ENCODE measurements at regions not wholly inside any gene's neighbourhood (a gene's known extent, or its start where the extent isn't known, plus 50 kb on each side); places are given as distances from the start of the nearest gene placed in this dataset.
"Not testable (repeated sequence)": the region's sequence is repeated elsewhere in the genome, so short reads cannot be mapped to it uniquely, and the experiment has no call there.

DNA sequence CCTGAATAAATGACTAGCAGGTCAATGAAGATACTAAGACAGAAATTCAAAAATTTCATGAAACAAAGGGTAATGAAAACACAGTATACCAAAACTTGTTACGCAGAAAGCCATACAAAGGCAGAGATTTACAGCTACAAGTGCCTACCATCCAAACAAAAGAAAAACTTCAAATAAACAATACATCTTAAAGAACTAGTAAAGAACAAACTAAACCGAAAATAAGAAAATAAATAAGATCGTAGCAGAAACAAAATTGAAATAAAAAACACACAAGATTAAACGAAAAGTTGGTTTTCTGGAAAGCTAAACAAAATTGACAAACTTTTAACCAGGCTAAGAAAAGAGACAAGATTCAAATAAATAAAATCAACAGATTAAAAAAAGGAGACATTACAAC lies 51.5 kb downstream of the VPREB1 start:
- DNase-seq = not testable (repeated sequence)

- DNase-seq = peak; percentile 13 to 50 (median 18)
Measured at GRCh38 chr22:22297159-22297793, 52.7 kb downstream of the VPREB1 start.

DNA sequence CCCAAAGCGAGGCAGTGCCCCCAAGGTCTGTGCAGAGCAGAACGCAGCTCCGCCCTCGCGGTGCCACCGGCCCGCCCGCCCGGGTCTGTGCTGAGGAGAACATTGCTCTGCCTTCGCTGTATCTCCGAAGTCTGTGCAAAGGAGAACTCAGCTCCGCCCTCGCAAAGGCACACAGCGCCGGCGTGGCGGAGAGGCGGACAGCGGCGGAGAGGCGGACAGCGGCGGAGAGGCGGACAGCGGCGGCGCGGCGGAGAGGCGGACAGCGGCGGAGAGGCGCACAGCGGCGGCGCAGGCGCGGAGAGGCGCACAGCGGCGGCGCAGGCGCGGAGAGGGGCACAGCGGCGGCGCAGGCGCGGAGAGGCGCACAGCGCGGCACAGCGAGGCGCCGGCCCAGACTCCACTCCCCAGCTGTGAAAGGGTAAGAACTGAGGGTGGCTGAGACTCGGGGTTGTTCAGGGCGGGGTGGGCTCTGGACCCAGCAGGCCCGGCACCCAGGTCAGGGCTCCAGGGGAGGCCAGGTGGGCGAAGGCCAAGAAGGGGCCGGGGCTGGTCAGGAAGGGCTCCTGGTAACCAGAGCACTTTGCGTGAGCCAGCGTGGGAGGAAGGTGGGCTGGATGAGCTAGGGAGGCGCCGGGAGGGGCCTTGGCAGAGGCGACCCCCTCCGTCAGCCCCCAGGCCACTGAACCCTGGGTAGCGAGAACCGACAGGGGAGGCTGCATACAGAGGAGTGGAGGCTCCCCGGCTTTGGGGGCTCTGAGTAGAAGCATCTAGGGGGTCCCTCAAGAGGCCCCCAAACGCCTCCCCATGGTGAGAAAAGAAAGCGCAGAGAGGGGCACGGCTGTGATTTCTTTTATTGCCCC lies 53.4 kb downstream of the VPREB1 start:
- peak; percentile 89 to 94 (median 94) for DNase-seq

GRCh38 chr22:22298654-22299009 lies 54.0 kb downstream of the VPREB1 start:
- not testable (repeated sequence) for DNase-seq

- DNase-seq = not testable (repeated sequence)
Measured at GRCh38 chr22:22300511-22300910, 55.9 kb downstream of the VPREB1 start.

DNA sequence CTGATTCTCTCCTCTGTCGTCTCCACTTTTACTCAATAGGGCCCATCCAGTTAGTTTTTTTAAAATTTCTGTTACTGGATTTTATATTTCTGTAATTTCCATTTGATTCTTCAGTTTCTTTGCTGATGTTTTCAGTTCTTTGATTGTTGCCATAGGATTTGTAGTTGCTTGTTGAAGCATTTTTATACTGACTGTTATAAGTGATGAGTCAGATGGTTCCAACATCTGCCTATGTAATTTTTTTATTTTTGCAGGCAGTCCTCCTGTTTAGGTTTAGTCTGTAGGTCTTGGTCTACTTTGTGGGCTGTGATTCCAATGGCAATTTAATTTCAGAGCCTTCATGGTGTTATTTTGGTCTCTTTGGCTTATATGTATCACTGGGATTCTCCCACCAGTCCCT lies 56.4 kb downstream of the VPREB1 start:
- DNase-seq = not testable (repeated sequence)

DNA sequence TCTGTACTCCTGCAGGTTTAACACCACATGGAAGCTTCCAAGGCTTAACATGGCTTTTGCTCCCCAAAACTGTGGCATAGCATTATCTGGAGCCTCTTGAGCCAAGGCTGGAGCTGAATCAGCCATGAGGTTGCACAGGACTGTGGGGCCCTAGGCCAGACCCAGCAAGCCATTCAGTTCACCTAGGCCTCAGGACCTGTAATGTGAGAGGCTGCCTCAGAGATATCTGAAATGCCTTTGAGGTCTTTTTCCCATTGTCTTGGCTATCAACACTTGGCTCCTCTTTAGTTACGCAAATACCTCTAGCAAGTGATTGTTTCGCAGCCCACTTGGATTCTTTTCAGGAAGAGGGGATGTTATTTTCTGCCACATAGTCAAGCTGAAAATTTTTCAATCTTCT lies 72.0 kb downstream of the VPREB1 start:
- no peak for DNase-seq

- no peak for DNase-seq
Measured at GRCh38 chr22:22318723-22319465, 74.3 kb downstream of the VPREB1 start.

DNA sequence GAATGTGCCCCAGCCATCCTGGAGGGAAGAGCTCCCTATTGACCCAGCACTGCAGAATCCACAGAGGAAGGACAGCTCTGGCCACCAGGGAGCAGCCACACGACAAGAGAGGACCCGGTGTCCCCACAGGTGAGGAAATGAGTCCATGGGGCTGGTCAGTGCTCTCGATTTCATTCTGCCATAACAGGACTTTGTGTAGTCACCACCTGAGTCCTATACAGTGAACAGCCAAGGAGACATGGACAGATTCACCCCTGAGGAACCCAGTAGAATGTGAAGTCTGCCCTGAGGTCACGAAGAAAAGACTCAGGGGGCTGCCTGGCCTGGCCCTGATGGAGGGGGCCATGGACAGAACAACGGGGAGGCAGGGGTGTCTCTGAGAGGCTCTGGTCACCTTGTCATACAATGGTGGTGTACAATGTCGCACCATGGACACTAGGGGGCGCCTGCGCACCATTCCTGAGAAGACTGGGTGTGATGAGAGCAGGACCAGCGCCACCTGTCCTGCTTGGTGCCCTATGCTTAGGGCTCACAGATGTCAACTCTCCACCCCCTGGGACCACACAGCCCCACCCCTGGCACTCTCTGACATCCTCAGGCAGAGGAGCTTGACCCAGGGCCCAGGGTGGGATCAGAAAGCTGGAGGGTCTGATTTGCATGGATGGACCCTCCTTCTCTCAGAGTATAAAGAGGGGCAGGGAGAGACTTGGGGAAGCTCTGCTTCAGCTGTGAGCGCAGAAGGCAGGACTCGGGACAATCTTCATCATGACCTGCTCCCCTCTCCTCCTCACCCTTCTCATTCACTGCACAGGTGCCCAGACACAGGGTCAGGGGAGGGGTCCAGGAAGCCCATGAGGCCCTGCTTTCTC lies 77.4 kb downstream of the VPREB1 start:
- peak; percentile 71 to 87 (median 83) for DNase-seq

- DNase-seq = peak in 1 of 3 donors; percentile 1
Measured at GRCh38 chr22:22322792-22323191, 78.2 kb downstream of the VPREB1 start.

DNA sequence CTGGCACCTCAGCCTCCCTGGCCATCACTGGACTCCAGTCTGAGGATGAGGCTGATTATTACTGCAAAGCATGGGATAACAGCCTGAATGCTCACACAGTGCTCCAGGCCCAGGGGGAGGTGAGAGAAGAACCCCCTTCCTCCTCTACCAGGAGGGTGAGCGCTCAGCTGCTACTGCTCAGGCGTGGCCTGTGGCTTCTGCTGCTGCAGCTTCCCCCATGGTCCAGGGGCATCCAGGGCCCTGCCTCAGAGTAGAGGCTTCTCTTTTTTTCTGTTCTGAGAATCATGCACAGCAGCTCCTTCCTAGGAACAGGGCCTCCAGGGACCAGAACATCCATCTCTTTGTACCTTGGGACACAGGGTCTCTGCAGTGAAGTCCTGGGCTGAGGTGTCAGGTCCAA lies 83.1 kb downstream of the VPREB1 start:
- peak in 1 of 3 donors; percentile 15 for DNase-seq

DNA sequence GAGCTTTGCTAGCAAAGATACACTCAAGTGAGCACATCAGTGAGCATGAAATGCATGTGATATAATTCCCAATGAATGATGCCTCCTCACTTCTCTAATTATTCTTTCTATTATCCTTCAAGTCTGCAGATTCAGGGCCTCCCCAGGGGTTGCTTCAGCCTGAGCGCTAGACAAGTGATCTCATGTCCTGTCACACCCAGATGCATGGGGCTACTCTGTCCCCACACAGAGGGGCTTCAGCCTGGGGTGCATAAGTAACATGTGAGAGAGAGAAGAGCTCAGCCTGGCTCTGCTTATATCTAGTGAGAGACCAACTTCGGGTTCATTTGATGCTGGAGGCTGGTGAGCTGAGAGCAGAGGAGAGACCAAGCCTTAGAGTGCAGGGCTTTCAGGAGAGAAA lies 85.2 kb downstream of the VPREB1 start:
- DNase-seq = no peak

GRCh38 chr22:22335640-22336039 lies 91.1 kb downstream of the VPREB1 start:
- DNase-seq = not testable (repeated sequence)

DNA sequence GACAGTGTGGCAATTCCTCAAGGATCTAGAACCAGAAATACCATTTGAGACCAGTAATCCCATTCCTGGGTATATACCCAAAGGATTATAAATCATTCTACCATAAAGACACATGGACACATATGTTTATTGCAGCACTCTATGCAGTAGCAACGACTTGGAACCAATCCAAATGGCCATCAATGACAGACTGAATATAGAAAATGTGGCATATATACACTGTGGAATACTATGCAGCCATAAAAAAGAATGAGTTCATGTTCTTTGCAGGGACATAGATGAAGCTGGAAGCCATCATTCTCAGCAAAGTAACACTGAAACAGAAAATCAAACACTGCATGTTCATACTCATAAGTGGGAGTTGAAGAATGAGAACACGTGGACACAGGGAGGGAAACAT lies 91.7 kb downstream of the VPREB1 start:
- not testable (repeated sequence) for DNase-seq

GRCh38 chr22:22338778-22339177 lies 94.2 kb downstream of the VPREB1 start:
- not testable (repeated sequence) for DNase-seq

DNA sequence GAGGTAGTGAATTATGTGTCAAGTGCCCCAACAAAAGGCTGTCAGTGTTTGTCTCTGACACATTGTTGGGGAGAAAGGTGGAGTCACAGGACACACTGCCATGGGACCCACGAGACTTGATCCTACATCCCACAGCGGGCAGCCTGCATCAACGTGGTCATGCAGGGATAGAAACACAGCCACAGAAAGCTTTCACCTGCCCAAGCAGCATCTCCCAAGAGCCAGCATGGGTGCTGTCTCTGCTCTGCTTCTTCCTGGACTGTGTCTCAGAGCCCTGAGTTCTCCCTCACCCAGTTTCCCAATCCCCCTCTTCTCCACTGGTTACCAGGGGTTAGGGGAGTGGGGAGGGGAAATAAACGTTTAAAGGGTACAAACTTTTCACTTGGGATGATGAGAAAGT lies 97.2 kb downstream of the VPREB1 start:
- no peak for DNase-seq

GRCh38 chr22:22342697-22343580 lies 98.4 kb downstream of the VPREB1 start:
- peak in 2 of 3 donors; percentile 24 to 32 for DNase-seq

DNA sequence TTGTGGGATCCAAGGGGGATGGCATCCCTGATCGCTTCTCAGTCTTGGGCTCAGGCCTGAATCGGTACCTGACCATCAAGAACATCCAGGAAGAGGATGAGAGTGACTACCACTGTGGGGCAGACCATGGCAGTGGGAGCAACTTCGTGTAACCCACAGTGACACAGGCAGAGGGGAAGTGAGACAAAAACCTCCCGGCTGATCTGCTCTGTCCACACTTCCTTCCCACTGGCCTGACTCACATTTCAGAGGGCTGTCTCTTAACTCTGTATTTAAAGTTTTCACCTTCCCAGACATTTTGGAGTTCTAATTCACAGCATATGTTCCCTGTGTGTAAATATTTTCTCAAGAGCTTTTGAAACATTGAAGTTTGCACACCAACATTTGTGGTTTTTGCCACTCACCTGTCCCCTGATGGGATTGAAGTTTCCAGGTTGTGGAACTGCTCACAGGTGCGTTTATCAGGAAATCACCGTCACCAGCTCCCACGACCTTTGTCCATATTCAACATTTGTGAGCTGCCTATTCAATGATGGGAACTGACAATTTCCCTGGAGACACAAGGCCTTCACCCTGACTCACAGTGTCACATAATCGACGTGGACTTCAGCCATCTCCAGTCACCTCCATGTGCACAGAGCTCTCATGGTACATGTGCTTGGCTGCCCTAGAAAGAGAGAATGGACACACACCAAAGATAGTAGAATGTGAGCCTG lies 99.2 kb downstream of the VPREB1 start:
- DNase-seq = peak; percentile 80 to 88 (median 82)

- DNase-seq = no peak
Measured at GRCh38 chr22:22344430-22344829, 99.8 kb downstream of the VPREB1 start.

DNA sequence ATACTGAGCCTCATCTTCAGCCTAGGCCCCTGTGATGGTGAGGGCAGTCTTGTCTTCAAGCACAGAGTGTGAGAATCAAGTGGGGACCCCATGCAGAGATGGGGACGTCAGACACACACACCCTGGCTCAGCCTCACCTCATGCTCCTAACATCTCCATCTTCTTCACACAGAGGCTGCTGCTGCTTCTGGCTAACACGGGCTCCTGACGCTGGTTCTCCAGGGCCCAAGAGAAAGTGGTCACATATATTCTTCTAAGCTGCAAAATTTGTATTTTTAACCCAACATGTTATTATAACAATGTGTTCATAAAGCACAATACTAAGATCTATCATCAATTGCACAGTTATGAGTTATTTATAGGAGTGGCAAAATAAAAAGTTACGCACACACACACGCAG lies 101.2 kb downstream of the VPREB1 start:
- no peak for DNase-seq

Data from suppressor macrophage treated with lipopolysaccharide for 1 hour (primary cell).